Gastrocnemius medialis (tissue), 4 donors: ENCODE measurements at regions not wholly inside any gene's neighbourhood (a gene's known extent, or its start where the extent isn't known, plus 50 kb on each side); places are given as distances from the start of the nearest gene placed in this dataset.

Source experiments
- ATAC-seq, 2 donors: fragments of 150-250 bp; one replicate each; pipeline ENCODE4 v1.9.1; 2016
- DNase-seq, 2 donors: peaks; one replicate each; pipeline ENCODE4 v3.0.0-alpha.2; 2019
- H3K27ac ChIP-seq, 4 donors: fragments of 200-600 bp; sonication (generic); 1 replicate in 1 of 4; 2 replicates in 3 of 4; pipeline ENCODE4 v1.5.1; 2016 to 2018; ENCODE audit warnings: mild to moderate bottlenecking in 2 of 4, moderate library complexity in 1 of 4
- H3K27me3 ChIP-seq, 3 donors: fragments of 200-600 bp; sonication (generic) in 2 of 3; 1 replicate in 1 of 3; 2 replicates in 2 of 3; pipeline versions ENCODE4 v1.5.1 to v1.6.0; 2016 to 2019; ENCODE audit warnings: mild to moderate bottlenecking in 1 of 3, moderate library complexity in 1 of 3
- H3K36me3 ChIP-seq, 2 donors: fragments of 200-600 bp; sonication (generic) in 1 of 2; one replicate each; pipeline ENCODE4 v1.5.1; 2017 to 2018
- H3K4me1 ChIP-seq, 2 donors: fragments of 200-600 bp; sonication (generic) in 1 of 2; one replicate each; pipeline ENCODE4 v1.5.1; 2016 to 2017; ENCODE audit warnings: mild to moderate bottlenecking in 2 of 2
- H3K4me3 ChIP-seq, 4 donors: fragments of 200-600 bp; sonication (generic) in 3 of 4; 1 replicate in 1 of 4; 2 replicates in 3 of 4; pipeline ENCODE4 v1.5.1; 2016 to 2019; ENCODE audit warnings: mild to moderate bottlenecking in 2 of 4
- H3K9me3 ChIP-seq, 3 donors: fragments of 200-600 bp; sonication (generic) in 2 of 3; 1 replicate in 1 of 3; 2 replicates in 2 of 3; pipeline ENCODE4 v1.5.1; 2016 to 2019
- CTCF ChIP-seq, 5 experiments: fragments of 450-650 bp in 3 of 5; fragments of 200-600 bp in 2 of 5; sonication (generic) in 2 of 5; IDR thresholded peaks in 4 of 5; conservative IDR thresholded peaks in 1 of 5; 1 replicate in 4 of 5; 2 replicates in 1 of 5; pipeline ENCODE4 v1.5.1; 2016 to 2019; ENCODE audit warnings: antibody characterized with exemption in 5 of 5, mild to moderate bottlenecking in 3 of 5, moderate library complexity in 3 of 5
- POLR2A ChIP-seq, 2 donors: fragments of 450-650 bp; IDR thresholded peaks; one replicate each; pipeline ENCODE4 v1.6.1; 2017; ENCODE audit warnings: antibody characterized with exemption in 2 of 2, mild to moderate bottlenecking in 2 of 2, moderate library complexity in 2 of 2
- in situ Hi-C, 4 donors: fragments of 200-750 bp; cut with MboI; loops; one replicate each; pipeline versions ENCODE4 v1.15.0 to v1.8.0; 2017; ENCODE audit warnings: low sequenced_read_pairs in 4 of 4
- intact Hi-C: fragments of 100-400 bp; cut with DNase I; formaldehyde crosslinking; loops from one replicate; pipeline ENCODE4 v1.15.1; 2023; ENCODE audit warnings: low total_unique reads

- no peak for ATAC-seq
- intact Hi-C loops, result no loop called here
- Histone ChIP-seq H3K27ac (no peak overlapping the region), H3K9me3 (no peaks in the 10 kb centered on the region), H3K36me3 (no peaks in the 10 kb centered on the region), H3K27me3 (no peaks in the 10 kb centered on the region), H3K4me1 (no peaks in the 10 kb centered on the region), H3K4me3 (no peak overlapping the region)
- DNase-seq, result no peak
- in situ Hi-C loops, result no loop called here
- TF ChIP-seq POLR2A (IDR thresholded peaks at IDR 0.05), result no peak
- TF ChIP-seq CTCF (IDR thresholded peaks at IDR 0.05 in 4 of 5, conservative IDR thresholded peaks at IDR 0.05 in 1 of 5), result no peak
Measured at GRCh38 chr13:106846571-106847448, 278.9 kb upstream of the ARGLU1 start.

GRCh38 chr13:106836186-106836802, 268.4 kb upstream of the ARGLU1 start:
- in situ Hi-C loops, result no loop called here
- DNase-seq, result no peak
- Histone ChIP-seq H3K27me3 (no peaks in the 10 kb centered on the region), H3K4me1 (no peaks in the 10 kb centered on the region), H3K4me3 (no peak overlapping the region), H3K36me3 (no peaks in the 10 kb centered on the region), H3K9me3 (no peaks in the 10 kb centered on the region), H3K27ac (no peak overlapping the region)
- intact Hi-C loops, result no loop called here
- no peak for ATAC-seq
- TF ChIP-seq POLR2A (IDR thresholded peaks at IDR 0.05) (no peak), CTCF (IDR thresholded peaks at IDR 0.05 in 4 of 5, conservative IDR thresholded peaks at IDR 0.05 in 1 of 5) (no peak)

GRCh38 chr13:106835477-106835876, 267.5 kb upstream of the ARGLU1 start:
- no peak for ATAC-seq
- no peaks in the 10 kb centered on the region for H3K4me1 ChIP-seq
- in situ Hi-C loops, result no loop called here

GRCh38 chr13:106821979-106822378, 254.0 kb upstream of the ARGLU1 start:
- Histone ChIP-seq H3K36me3 (no peaks in the 10 kb centered on the region), H3K27ac (no peak overlapping the region), H3K4me3 (no peak overlapping the region), H3K9me3 (no peaks in the 10 kb centered on the region), H3K27me3 (no peaks in the 10 kb centered on the region), H3K4me1 (no peaks in the 10 kb centered on the region)
- DNase-seq (no peak), ATAC-seq (no peak)
- intact Hi-C loops (no loop called here), in situ Hi-C loops (no loop called here)
- TF ChIP-seq CTCF (IDR thresholded peaks at IDR 0.05 in 4 of 5, conservative IDR thresholded peaks at IDR 0.05 in 1 of 5), result no peak
- TF ChIP-seq POLR2A (IDR thresholded peaks at IDR 0.05), result no peak

More at GRCh38 chr13:106835477-106835876, 267.5 kb upstream of the ARGLU1 start:
- TF ChIP-seq POLR2A (IDR thresholded peaks at IDR 0.05) (no peak), CTCF (IDR thresholded peaks at IDR 0.05 in 4 of 5, conservative IDR thresholded peaks at IDR 0.05 in 1 of 5) (no peak)
- no peaks in the 10 kb centered on the region for H3K27me3 ChIP-seq
- no peak overlapping the region for H3K4me3 ChIP-seq
- H3K9me3 ChIP-seq, result no peaks in the 10 kb centered on the region
- no peak overlapping the region for H3K27ac ChIP-seq
- no peaks in the 10 kb centered on the region for H3K36me3 ChIP-seq
- no peak for DNase-seq
- intact Hi-C loops, result no loop called here
